ENCODE measurements at regions not wholly inside any gene's neighbourhood (a gene's known extent, or its start where the extent isn't known, plus 50 kb on each side); places are given as distances from the start of the nearest gene placed in this dataset.

- no peak for DNase-seq
- in situ Hi-C loops (cut with HindIII; ENCODE audit: low pct_ligation_motif_present, low pct_unique_long_range_greater_than_20kb, low sequenced_read_pairs): no loop called here
Measured at GRCh38 chr14:57943541-57943940, 77.6 kb upstream of the SLC35F4 start.

DNA sequence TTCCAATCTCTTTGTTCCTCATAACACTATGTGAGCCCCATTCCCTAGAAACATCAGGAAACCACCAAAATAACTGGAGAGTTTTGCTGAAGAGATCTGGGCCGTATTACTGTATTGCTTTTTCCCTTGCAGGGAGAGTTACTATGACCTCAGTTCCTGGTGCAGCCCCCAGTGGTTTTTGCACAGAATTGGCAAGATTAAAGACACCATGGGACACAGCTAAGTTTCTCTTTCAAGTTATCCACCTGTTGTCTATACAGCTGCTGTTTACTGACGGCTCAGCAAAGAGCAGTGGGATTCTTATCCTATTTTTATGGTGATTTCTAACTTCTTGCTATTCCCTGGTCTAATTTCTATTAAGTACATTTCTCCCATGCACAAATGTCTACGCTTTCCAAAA lies 77.1 kb upstream of the SLC35F4 start:
- in situ Hi-C loops (cut with HindIII; ENCODE audit: low pct_ligation_motif_present, low pct_unique_long_range_greater_than_20kb, low sequenced_read_pairs): no loop called here
- DNase-seq: no peak

DNA sequence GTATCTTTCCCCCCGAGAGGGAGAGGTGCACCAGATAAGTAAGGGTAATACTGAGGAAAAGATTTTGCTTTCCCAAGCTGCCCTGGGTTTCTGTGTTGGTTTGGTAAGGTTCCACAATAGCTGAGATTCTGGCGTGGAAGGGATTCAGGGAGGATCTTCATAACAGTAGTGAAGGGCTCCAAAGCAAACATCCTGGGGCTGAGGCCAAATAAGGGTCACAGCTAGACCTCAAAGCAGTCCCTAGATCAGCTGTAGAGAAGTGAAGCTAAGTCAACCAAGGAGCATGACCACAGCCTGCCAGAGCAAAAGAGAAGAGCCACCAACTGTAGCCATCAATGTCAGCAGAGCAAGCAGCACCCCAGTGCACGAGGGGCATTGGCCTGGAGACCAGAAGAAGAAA lies 73.2 kb upstream of the SLC35F4 start:
- in situ Hi-C loops (cut with HindIII; ENCODE audit: low pct_ligation_motif_present, low pct_unique_long_range_greater_than_20kb, low sequenced_read_pairs): no loop called here

DNA sequence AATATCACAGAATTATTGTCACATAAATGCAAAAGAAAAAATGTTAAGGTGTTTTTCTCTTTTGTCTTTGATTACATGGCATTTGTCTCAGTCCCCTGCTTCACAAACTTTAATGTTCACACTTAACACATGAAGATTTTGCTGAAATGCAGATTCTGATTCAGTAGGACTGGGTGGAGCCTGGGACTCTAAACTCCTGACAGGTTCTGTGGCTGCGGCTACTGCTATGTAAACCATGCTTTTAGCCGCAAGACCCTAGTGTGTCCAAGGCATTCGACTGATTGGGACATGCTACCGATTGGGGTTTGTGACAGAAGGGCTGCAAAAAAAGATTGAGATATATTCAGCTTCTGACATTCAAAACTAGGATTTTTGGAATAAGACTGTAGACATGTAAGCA lies 72.6 kb upstream of the SLC35F4 start:
- in situ Hi-C loops (cut with HindIII; ENCODE audit: low pct_ligation_motif_present, low pct_unique_long_range_greater_than_20kb, low sequenced_read_pairs): no loop called here
- DNase-seq: peak; percentile 39

More for the DNA sequence above, 73.2 kb upstream of the SLC35F4 start:
- DNase-seq: no peak

DNA sequence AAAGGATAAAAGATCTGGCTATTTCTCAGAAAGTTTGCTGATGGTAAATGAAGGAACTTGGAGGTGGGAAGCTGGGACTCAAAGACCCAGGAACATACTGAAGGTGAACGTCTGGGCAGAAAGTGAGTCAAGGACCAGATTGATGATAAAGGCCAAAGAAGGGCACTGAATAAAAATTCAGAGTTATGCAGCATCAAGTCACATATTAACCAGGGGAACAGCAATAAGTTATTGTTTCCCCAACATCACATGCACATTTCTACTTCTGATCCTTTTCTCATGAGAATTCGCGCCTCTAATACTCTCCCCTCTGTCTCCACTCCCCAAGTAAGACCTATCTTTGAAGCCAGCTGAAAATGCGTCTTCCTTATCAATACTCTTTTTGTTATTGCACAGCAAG lies 71.8 kb upstream of the SLC35F4 start:
- peak; percentile 83 for DNase-seq
- in situ Hi-C loops (cut with HindIII; ENCODE audit: low pct_ligation_motif_present, low pct_unique_long_range_greater_than_20kb, low sequenced_read_pairs): no loop called here

- peak; percentile 73 for DNase-seq
- in situ Hi-C loops (cut with HindIII; ENCODE audit: low pct_ligation_motif_present, low pct_unique_long_range_greater_than_20kb, low sequenced_read_pairs): no loop called here
Measured at GRCh38 chr14:57933349-57933748, 67.5 kb upstream of the SLC35F4 start.

GRCh38 chr14:57930241-57930975 lies 64.5 kb upstream of the SLC35F4 start:
- peak; percentile 92 for DNase-seq
- in situ Hi-C loops (cut with HindIII; ENCODE audit: low pct_ligation_motif_present, low pct_unique_long_range_greater_than_20kb, low sequenced_read_pairs): no loop called here

DNA sequence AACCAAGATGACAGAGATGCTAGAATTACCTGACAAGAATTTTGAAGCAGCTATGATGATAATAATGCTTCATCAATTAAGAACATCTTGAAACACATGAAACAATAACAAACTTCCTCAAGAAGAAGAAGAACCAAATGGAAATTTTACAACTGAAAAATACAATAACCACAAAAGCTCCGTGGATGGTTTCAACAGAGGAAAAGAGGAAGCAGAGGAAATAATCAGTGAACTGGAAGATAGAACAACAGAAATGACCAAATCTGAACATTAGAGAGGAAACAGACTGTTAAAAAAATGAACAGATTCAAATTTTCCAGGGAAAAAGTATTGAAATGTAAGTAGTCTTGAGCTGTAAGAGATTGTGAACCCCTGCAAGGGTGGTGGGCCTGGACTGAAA lies 62.8 kb upstream of the SLC35F4 start:
- in situ Hi-C loops (cut with HindIII; ENCODE audit: low pct_ligation_motif_present, low pct_unique_long_range_greater_than_20kb, low sequenced_read_pairs): no loop called here
- no peak for DNase-seq

DNA sequence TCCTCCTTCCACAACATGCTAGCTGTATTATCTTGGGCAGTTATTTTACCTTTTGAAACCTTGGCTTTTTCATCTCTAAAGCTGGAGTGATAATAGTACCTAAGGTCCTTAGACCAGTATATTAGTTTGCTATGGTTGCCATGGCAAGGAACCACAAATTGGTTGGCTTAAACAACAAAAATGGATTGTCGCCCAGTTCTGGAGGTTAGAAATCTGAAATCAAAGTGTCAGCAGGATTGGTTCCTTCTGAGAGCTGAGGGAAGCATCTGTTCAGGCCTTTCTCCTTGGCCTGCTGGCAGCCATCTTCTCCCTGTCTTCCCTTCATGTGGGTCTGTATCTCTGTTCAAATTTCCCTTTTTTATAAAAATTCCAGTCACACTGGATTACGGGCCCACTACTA lies 55.5 kb upstream of the SLC35F4 start:
- no peak for DNase-seq
- in situ Hi-C loops (cut with HindIII; ENCODE audit: low pct_ligation_motif_present, low pct_unique_long_range_greater_than_20kb, low sequenced_read_pairs): no loop called here

DNA sequence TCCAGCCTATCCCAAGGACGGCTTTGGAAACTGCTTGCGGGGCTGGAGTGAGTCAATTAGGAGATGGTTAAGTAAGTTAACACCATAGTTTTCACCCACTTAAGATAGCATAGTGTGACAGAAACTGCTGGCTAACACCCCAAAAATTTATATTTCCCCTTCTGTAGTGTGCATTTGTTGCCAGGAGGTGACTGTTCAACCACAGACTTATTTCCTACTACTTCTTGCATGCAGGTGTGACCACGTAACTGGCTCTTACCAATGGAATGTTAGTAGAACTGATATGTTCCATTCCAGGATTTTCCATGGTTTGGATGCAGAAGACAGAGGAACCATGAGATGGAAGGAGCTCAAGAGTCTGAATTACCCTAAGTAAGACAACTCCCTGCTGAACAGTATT lies 52.9 kb upstream of the SLC35F4 start:
- in situ Hi-C loops (cut with HindIII; ENCODE audit: low pct_ligation_motif_present, low pct_unique_long_range_greater_than_20kb, low sequenced_read_pairs): no loop called here
- peak; percentile 69 for DNase-seq

Measured in ACHN (cell line).